Esophagus muscularis mucosa (tissue), 3 donors: ENCODE measurements at regions not wholly inside any gene's neighbourhood (a gene's known extent, or its start where the extent isn't known, plus 50 kb on each side); places are given as distances from the start of the nearest gene placed in this dataset.

Experiments used
- EP300 ChIP-seq: sonication (generic); formaldehyde crosslinking; IDR thresholded peaks from one replicate; pipeline ENCODE4 v1.6.1; 2017; ENCODE audit warnings: antibody characterized with exemption
- TF ChIP-seq, protein P1 (sequence below), 3 experiments: fragments of 200-600 bp in 2 of 3; fragments of 450-650 bp in 1 of 3; sonication (generic) in 2 of 3; IDR thresholded peaks; one replicate each; pipeline ENCODE4 v1.5.1; 2017 to 2019; ENCODE audit warnings: antibody characterized with exemption in 3 of 3, mild to moderate bottlenecking in 2 of 3, moderate library complexity in 1 of 3

DNA sequence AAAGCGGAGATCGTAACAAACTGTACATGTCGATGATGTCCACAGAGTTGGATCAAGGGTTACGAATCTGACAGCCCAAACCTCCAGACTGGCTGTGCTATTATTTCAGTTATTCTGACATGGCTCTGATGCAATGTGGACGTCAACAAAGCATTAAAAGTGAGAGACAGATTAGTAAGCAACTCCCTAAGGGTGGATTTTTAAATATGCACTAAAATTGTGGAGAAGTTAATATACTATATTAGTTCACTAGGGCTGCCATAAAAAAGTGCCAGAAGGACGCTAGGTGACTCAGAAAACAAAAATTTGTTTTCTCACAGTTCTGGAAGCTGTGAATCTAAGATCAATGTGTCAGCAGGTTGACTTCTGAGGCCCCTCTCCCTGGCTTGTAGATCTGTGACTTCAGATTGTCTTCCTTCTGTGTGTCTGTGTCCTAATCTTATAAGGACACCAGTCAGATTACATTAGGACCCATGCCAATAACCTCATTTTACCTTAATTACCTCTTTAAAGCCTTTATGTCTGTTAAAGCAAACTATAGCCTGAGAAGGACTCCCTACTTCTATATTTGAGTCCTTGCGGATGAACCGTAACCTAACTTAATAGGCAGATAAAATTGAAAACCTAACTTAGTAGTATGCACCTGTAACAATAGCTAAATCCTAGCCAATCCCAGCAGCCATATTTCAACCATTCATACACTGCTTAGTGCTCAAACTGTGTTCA is 66.0 kb upstream of the BACH1 start:
- TF ChIP-seq, protein P1, sequence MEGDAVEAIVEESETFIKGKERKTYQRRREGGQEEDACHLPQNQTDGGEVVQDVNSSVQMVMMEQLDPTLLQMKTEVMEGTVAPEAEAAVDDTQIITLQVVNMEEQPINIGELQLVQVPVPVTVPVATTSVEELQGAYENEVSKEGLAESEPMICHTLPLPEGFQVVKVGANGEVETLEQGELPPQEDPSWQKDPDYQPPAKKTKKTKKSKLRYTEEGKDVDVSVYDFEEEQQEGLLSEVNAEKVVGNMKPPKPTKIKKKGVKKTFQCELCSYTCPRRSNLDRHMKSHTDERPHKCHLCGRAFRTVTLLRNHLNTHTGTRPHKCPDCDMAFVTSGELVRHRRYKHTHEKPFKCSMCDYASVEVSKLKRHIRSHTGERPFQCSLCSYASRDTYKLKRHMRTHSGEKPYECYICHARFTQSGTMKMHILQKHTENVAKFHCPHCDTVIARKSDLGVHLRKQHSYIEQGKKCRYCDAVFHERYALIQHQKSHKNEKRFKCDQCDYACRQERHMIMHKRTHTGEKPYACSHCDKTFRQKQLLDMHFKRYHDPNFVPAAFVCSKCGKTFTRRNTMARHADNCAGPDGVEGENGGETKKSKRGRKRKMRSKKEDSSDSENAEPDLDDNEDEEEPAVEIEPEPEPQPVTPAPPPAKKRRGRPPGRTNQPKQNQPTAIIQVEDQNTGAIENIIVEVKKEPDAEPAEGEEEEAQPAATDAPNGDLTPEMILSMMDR (IDR thresholded peaks at IDR 0.05): no peak
- TF ChIP-seq EP300: no peak
